HepG2 (cell line): ENCODE measurements at regions not wholly inside any gene's neighbourhood (a gene's known extent, or its start where the extent isn't known, plus 50 kb on each side); places are given as distances from the start of the nearest gene placed in this dataset.

Experiments
- ATF1 ChIP-seq: IDR thresholded peaks from 2 replicates; pipeline ENCODE4 v1.6.1; 2016; ENCODE audit warnings: mild to moderate bottlenecking, control low read depth
- CHCHD3 ChIP-seq: sonication (generic); formaldehyde crosslinking; IDR thresholded peaks from 2 replicates; pipeline ENCODE4 v1.8.0; 2022; ENCODE audit warnings: mild to moderate bottlenecking, missing genetic modification reagents, moderate library complexity
- DBP ChIP-seq: sonication (generic); formaldehyde crosslinking; IDR thresholded peaks from 2 replicates; pipeline ENCODE4 v1.4.0; 2020; ENCODE audit warnings: missing genetic modification reagents; ENCODE audit errors: not compliant biosample characterization
- E2F1 ChIP-seq: sonication (generic); formaldehyde crosslinking; IDR thresholded peaks from 2 replicates; pipeline ENCODE4 v1.5.0; 2020; ENCODE audit warnings: missing genetic modification reagents
- E2F5 ChIP-seq: sonication (generic); formaldehyde crosslinking; conservative IDR thresholded peaks from 2 replicates; pipeline ENCODE4 v1.4.0; 2020; ENCODE audit warnings: missing genetic modification reagents
- HBP1 ChIP-seq: IDR thresholded peaks from 2 replicates; pipeline ENCODE4 v1.6.1; 2016; ENCODE audit warnings: low read depth, control low read depth
- HDAC2 ChIP-seq: sonication (generic); formaldehyde crosslinking; IDR thresholded peaks from 2 replicates; pipeline ENCODE4 v1.4.0; 2020; ENCODE audit warnings: missing genetic modification reagents
- MIER2 ChIP-seq: IDR thresholded peaks from 2 replicates; pipeline ENCODE4 v1.6.1; 2016; ENCODE audit warnings: missing biosample characterization, missing genetic modification reagents
- MZF1 ChIP-seq: sonication (generic); formaldehyde crosslinking; IDR thresholded peaks from 2 replicates; pipeline ENCODE4 v1.8.1; 2023; ENCODE audit warnings: mild to moderate bottlenecking, missing genetic modification reagents, borderline replicate concordance
- PCBP2 ChIP-seq: fragments of 200-400 bp; formaldehyde crosslinking; optimal IDR thresholded peaks from 2 replicates; pipeline ENCODE3; 2018; ENCODE audit warnings: low read length, low read depth; ENCODE audit not compliant: poor library complexity, severe bottlenecking
- RORA ChIP-seq: sonication (generic); formaldehyde crosslinking; IDR thresholded peaks from 2 replicates; pipeline ENCODE4 v1.5.0; 2020; ENCODE audit warnings: mild to moderate bottlenecking, missing genetic modification reagents, moderate library complexity
- SP4 ChIP-seq: sonication (generic); formaldehyde crosslinking; IDR thresholded peaks from 2 replicates; pipeline ENCODE4 v1.8.1; 2023; ENCODE audit warnings: mild to moderate bottlenecking, missing genetic modification reagents
- SRSF9 ChIP-seq: fragments of 200-400 bp; formaldehyde crosslinking; IDR thresholded peaks from 2 replicates; pipeline ENCODE4 v1.6.1; 2018; ENCODE audit warnings: borderline replicate concordance, mild to moderate bottlenecking, low read depth, low read length; ENCODE audit not compliant: insufficient read depth, poor library complexity, severe bottlenecking
- ZNF235 ChIP-seq: sonication (generic); formaldehyde crosslinking; IDR thresholded peaks from 2 replicates; pipeline ENCODE4 v1.8.1; 2023; ENCODE audit warnings: mild to moderate bottlenecking, missing genetic modification reagents, borderline replicate concordance
- ZNF33B ChIP-seq: sonication (generic); formaldehyde crosslinking; IDR thresholded peaks from 2 replicates; pipeline ENCODE4 v1.5.1; 2020; ENCODE audit warnings: mild to moderate bottlenecking, missing genetic modification reagents
- ZNF512 ChIP-seq: sonication (generic); formaldehyde crosslinking; IDR thresholded peaks from 2 replicates; pipeline ENCODE4 v1.4.0; 2020; ENCODE audit warnings: mild to moderate bottlenecking, missing genetic modification reagents
- ZNF775 ChIP-seq: sonication (generic); formaldehyde crosslinking; IDR thresholded peaks from 2 replicates; pipeline ENCODE4 v1.4.0; 2020; ENCODE audit warnings: missing genetic modification reagents, mild to moderate bottlenecking, moderate library complexity, borderline replicate concordance
- ZZZ3 ChIP-seq: sonication (generic); formaldehyde crosslinking; IDR thresholded peaks from 2 replicates; pipeline ENCODE4 v1.4.0; 2020; ENCODE audit warnings: missing genetic modification reagents, mild to moderate bottlenecking, borderline replicate concordance
- TF ChIP-seq, protein P1 (sequence below): sonication (generic); formaldehyde crosslinking; IDR thresholded peaks from 2 replicates; pipeline ENCODE4 v1.4.0; 2020; ENCODE audit warnings: missing genetic modification reagents
- TF ChIP-seq, protein P2 (sequence below): sonication (generic); formaldehyde crosslinking; IDR thresholded peaks from 2 replicates; pipeline ENCODE4 v1.4.0; 2020; ENCODE audit warnings: low read depth, mild to moderate bottlenecking, missing genetic modification reagents

GRCh38 chr6:235763-236360 lies 56.4 kb upstream of the DUSP22 start (continued):
- TF ChIP-seq E2F5 (CRISPR knock-in tag) (no peak), CHCHD3 (CRISPR knock-in tag) (no peak), ZNF33B (CRISPR knock-in tag) (no peak), PCBP2 (no peak), ZZZ3 (CRISPR knock-in tag) (no peak), E2F1 (no peak), DBP (CRISPR knock-in tag) (no peak), HBP1 (CRISPR knock-in tag) (no peak), SRSF9 (no peak), ZNF512 (CRISPR knock-in tag) (peak; percentile 92), ZNF775 (CRISPR knock-in tag) (peak; percentile 86; the same call in 1 of the 2 replicates), ATF1 (no peak), ZNF235 (CRISPR knock-in tag) (no peak), MIER2 (CRISPR knock-in tag) (no peak), RORA (CRISPR knock-in tag) (no peak), MZF1 (no peak), HDAC2 (CRISPR knock-in tag) (no peak), SP4 (CRISPR knock-in tag) (no peak)
- TF ChIP-seq, protein P1, sequence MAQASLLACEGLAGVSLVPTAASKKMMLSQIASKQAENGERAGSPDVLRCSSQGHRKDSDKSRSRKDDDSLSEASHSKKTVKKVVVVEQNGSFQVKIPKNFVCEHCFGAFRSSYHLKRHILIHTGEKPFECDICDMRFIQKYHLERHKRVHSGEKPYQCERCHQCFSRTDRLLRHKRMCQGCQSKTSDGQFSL (CRISPR knock-in tag), result 0 out of 2 replicates have a peak, but pooled peaks have one; percentile 37
- TF ChIP-seq, protein P2, sequence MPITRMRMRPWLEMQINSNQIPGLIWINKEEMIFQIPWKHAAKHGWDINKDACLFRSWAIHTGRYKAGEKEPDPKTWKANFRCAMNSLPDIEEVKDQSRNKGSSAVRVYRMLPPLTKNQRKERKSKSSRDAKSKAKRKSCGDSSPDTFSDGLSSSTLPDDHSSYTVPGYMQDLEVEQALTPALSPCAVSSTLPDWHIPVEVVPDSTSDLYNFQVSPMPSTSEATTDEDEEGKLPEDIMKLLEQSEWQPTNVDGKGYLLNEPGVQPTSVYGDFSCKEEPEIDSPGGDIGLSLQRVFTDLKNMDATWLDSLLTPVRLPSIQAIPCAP (CRISPR knock-in tag), result peak; percentile 96
